Duodenal mucosa (tissue), 2 donors: ENCODE measurements at regions not wholly inside any gene's neighbourhood (a gene's known extent, or its start where the extent isn't known, plus 50 kb on each side); places are given as distances from the start of the nearest gene placed in this dataset.

Experiments used
- H3K27ac ChIP-seq: one replicate; pipeline ENCODE4 v1.7.0; 2013; ENCODE audit warnings: low read depth, low read length
- H3K27me3 ChIP-seq, 2 donors: one replicate each; pipeline ENCODE4 v1.7.0; 2013; ENCODE audit warnings: low read length in 2 of 2, control low read depth in 1 of 2; ENCODE audit not compliant: insufficient read depth in 2 of 2, control insufficient read depth in 1 of 2
- H3K36me3 ChIP-seq, 2 donors: one replicate each; pipeline ENCODE4 v1.7.0; 2013; ENCODE audit warnings: low read length in 2 of 2, control low read depth in 1 of 2; ENCODE audit not compliant: insufficient read depth in 2 of 2, control insufficient read depth in 1 of 2
- H3K4me1 ChIP-seq, 2 donors: one replicate each; pipeline ENCODE4 v1.7.0; 2013; ENCODE audit warnings: low read length in 2 of 2, control low read depth in 1 of 2; ENCODE audit not compliant: insufficient read depth in 2 of 2, control insufficient read depth in 1 of 2
- H3K4me3 ChIP-seq, 2 donors: one replicate each; pipeline ENCODE4 v1.7.0; 2013; ENCODE audit warnings: low read length in 2 of 2, low read depth in 1 of 2
- H3K9ac ChIP-seq, 2 donors: one replicate each; pipeline ENCODE4 v1.7.0; 2013; ENCODE audit warnings: low read length in 2 of 2, low read depth in 1 of 2
- H3K9me3 ChIP-seq, 2 donors: one replicate each; pipeline ENCODE4 v1.7.0; 2013; ENCODE audit warnings: low read length in 2 of 2, control low read depth in 1 of 2; ENCODE audit not compliant: control insufficient read depth in 1 of 2

DNA sequence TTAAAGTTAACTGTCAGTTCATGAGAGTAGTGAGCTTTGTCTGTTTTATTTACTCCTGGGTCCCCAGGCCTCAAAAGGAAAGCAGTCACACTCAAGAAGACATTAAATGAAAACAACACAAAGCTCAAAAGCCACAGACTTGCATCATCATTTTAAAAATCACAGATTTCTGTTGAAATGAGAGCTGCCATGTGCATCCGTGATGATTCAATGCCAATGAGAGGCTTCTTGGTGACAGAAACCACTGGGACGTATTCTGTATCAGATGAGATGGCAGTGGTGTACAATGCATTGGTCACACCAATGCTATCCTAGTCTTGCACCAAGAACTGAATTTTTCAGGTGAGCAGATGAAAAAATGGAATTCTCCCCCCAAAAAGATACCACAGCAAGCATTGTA, 204.8 kb downstream of the ANAPC1 start:
- Histone ChIP-seq H3K9me3 (no peaks in the 10 kb centered on the region), H3K27me3 (no peaks in the 10 kb centered on the region), H3K4me3 (no peak overlapping the region)

DNA sequence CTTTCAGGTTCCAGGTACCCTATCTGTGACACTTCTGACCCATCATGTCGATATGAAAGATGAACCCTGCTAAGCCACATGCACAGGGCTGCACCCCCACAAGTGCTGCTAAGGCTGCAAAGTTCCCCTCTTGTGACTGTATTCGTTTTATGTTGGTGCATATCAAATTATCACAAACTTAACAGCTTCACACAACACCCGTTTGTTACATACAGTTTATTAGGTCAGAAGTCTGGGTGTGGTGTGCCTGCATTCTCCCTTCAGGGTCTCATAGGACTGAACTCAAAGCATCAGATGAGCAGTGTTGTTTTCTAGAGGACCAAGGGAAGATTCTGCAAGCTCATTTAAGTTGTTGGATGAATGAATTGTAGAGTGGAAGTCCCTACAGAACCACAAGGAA, 199.4 kb downstream of the ANAPC1 start:
- Histone ChIP-seq H3K9ac (no peak overlapping the region), H3K36me3 (no peaks in the 10 kb centered on the region), H3K4me1 (no peaks in the 10 kb centered on the region), H3K27me3 (no peaks in the 10 kb centered on the region), H3K4me3 (no peak overlapping the region), H3K9me3 (no peaks in the 10 kb centered on the region), H3K27ac (no peak overlapping the region)

More for the DNA sequence above, 204.8 kb downstream of the ANAPC1 start:
- Histone ChIP-seq H3K9ac (no peak overlapping the region), H3K4me1 (peaks cover 0 to 8% of the 10 kb centered on the region in 2 donors), H3K36me3 (no peaks in the 10 kb centered on the region), H3K27ac (no peak overlapping the region)

- H3K27ac ChIP-seq = no peak overlapping the region
- no peaks in the 10 kb centered on the region for H3K4me1 ChIP-seq
- H3K36me3 ChIP-seq = no peaks in the 10 kb centered on the region
- H3K9ac ChIP-seq = no peak overlapping the region
- H3K4me3 ChIP-seq = no peak overlapping the region
- H3K9me3 ChIP-seq = no peaks in the 10 kb centered on the region
- no peaks in the 10 kb centered on the region for H3K27me3 ChIP-seq
Measured at GRCh38 chr2:111685342-111685741, 198.7 kb downstream of the ANAPC1 start.

DNA sequence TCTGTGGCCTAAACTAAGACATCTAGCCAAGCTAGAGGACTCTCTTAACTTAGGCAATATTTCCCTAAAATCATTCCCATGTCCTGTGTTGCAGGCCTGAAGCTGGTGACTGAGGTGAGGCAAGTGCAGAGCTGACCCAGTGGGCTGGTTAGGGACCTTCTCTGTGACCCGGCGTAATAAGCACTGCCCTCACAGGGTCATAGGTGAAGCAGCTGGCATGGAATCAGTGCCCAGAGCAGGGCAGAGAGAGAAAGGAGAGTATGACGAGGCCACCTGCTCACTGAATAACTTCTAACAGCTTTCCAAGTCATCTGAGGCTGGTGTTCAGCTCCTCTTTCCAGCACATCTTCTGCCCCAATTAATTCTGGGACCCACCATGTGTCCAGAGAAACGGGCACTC, 197.0 kb downstream of the ANAPC1 start:
- Histone ChIP-seq H3K27ac (no peak overlapping the region), H3K4me3 (no peak overlapping the region), H3K27me3 (no peaks in the 10 kb centered on the region), H3K36me3 (no peaks in the 10 kb centered on the region), H3K4me1 (no peaks in the 10 kb centered on the region), H3K9ac (no peak overlapping the region), H3K9me3 (no peaks in the 10 kb centered on the region)

GRCh38 chr2:111687911-111688310, 196.1 kb downstream of the ANAPC1 start:
- Histone ChIP-seq H3K9ac (no peak overlapping the region), H3K36me3 (no peaks in the 10 kb centered on the region), H3K4me3 (no peak overlapping the region), H3K27me3 (no peaks in the 10 kb centered on the region), H3K9me3 (no peaks in the 10 kb centered on the region), H3K4me1 (no peaks in the 10 kb centered on the region), H3K27ac (no peak overlapping the region)

DNA sequence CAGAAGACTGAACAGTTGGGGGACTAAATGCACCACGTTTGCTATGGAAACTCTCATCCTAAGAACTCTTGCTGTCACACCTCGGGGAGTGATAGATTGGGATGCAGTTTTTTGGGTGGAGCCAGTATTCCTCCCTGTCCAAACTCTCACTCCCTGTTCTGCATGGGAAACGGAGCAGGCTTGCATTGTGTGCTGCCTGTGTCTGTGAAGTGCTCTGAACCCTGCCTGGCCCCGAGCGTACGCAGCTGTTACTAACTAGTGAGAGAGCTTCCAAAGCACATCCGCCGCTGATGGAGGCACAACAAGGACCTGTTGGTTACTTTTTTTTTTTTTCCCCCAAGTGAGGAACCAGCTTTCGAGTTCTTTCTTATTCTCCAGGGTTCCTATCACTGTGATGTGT, 195.5 kb downstream of the ANAPC1 start:
- H3K36me3 ChIP-seq = no peaks in the 10 kb centered on the region
- no peaks in the 10 kb centered on the region for H3K27me3 ChIP-seq
- no peak overlapping the region for H3K9ac ChIP-seq
- H3K4me1 ChIP-seq = no peaks in the 10 kb centered on the region
- no peaks in the 10 kb centered on the region for H3K9me3 ChIP-seq
- H3K27ac ChIP-seq = no peak overlapping the region
- H3K4me3 ChIP-seq = no peak overlapping the region

- Histone ChIP-seq H3K9ac (no peak overlapping the region), H3K27ac (no peak overlapping the region), H3K4me3 (no peak overlapping the region), H3K4me1 (no peaks in the 10 kb centered on the region), H3K9me3 (no peaks in the 10 kb centered on the region), H3K27me3 (no peaks in the 10 kb centered on the region), H3K36me3 (no peaks in the 10 kb centered on the region)
Measured at GRCh38 chr2:111689174-111689573, 194.8 kb downstream of the ANAPC1 start.

DNA sequence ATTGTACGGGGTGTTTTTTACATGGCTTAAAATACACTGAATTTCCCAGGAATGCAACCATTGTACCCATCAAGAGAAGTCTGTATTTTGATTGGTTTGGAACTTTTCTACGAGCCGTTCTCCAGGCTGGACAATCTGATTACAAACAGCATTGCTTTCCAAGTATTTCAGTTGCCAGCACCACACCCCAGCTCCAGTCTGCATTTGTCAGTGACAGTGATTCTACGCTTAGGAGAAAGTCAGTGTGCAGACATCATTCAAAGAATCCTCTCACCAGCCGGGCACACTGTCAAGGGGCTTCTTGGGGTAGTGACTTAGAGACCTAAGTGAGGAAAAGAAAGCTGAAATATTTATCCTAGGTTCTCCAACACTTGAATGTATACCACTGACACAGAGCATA, 194.1 kb downstream of the ANAPC1 start:
- H3K36me3 ChIP-seq = no peaks in the 10 kb centered on the region
- H3K9me3 ChIP-seq = no peaks in the 10 kb centered on the region
- no peak overlapping the region for H3K4me3 ChIP-seq
- H3K27ac ChIP-seq = no peak overlapping the region
- no peaks in the 10 kb centered on the region for H3K4me1 ChIP-seq
- no peaks in the 10 kb centered on the region for H3K27me3 ChIP-seq
- no peak overlapping the region for H3K9ac ChIP-seq

DNA sequence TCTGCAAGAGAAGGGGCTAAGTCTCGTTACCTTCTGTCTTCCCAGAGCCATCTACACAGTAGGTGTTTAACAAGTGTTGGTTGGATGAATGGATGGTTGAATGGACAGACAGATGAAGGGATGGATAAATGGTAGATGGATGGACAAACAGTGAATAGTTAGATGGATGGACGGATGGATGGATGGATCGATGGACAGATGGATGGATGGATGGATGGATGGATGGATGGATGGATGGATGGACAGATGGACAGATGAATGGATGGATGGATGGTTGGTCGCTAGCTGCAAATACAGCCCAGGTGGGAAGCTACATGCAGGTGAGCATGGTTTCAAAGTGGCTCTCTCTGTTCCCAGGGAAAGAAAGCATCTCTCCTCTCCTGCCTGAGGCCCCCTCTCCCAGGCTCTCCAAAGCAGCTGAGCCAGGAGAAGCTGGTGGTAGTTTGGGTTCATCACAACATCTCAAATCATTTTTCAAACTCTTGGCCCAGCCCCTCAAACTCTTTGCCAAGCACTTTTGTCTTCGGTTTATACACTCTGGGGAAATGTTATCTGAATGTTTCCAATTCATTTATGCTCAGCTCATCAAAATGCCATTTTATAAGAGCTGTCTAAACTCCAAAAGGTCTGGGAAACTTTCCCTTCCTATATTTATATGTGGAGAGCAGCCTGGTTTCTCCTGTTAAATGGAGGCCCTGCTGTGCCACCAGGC, 192.7 kb downstream of the ANAPC1 start:
- H3K27ac ChIP-seq = no peak overlapping the region

GRCh38 chr2:111692311-111692710, 191.7 kb downstream of the ANAPC1 start:
- H3K9me3 ChIP-seq = no peaks in the 10 kb centered on the region
- H3K9ac ChIP-seq = no peak overlapping the region
- H3K36me3 ChIP-seq = no peaks in the 10 kb centered on the region
- no peak overlapping the region for H3K27ac ChIP-seq
- H3K27me3 ChIP-seq = no peaks in the 10 kb centered on the region
- no peak overlapping the region for H3K4me3 ChIP-seq
- H3K4me1 ChIP-seq = no peaks in the 10 kb centered on the region

More for the DNA sequence above, 192.7 kb downstream of the ANAPC1 start:
- Histone ChIP-seq H3K36me3 (no peaks in the 10 kb centered on the region), H3K4me1 (no peaks in the 10 kb centered on the region), H3K27me3 (no peaks in the 10 kb centered on the region), H3K4me3 (no peak overlapping the region), H3K9ac (no peak overlapping the region), H3K9me3 (no peaks in the 10 kb centered on the region)
